Heart left ventricle (tissue), 13 donors: ENCODE measurements at regions not wholly inside any gene's neighbourhood (a gene's known extent, or its start where the extent isn't known, plus 50 kb on each side); places are given as distances from the start of the nearest gene placed in this dataset.
"Not testable (repeated sequence)": the region's sequence is repeated elsewhere in the genome, so short reads cannot be mapped to it uniquely, and the experiment has no call there.

ENCODE experiments used
- POLR2A ChIP-seq, 2 donors: fragments of 450-650 bp; IDR thresholded peaks; one replicate each; pipeline ENCODE4 v1.6.1; 2017; ENCODE audit warnings: antibody characterized with exemption in 2 of 2, mild to moderate bottlenecking in 2 of 2, moderate library complexity in 2 of 2
- TF ChIP-seq, protein P1 (sequence below), 12 donors: fragments of 200-600 bp; sonication (generic) in 4 of 12; IDR thresholded peaks; one replicate each; pipeline versions ENCODE4 v1.5.0 to v1.8.0; 2018 to 2022; ENCODE audit warnings: antibody characterized with exemption in 12 of 12, mild to moderate bottlenecking in 5 of 12
- donor health status: ischemic (EF 13 %, LVEDD 7.1; RV severe dilation, severe dysfunction).
- donor health status: DM: no; HTN: yes; CAD: no.
- donor health status: DM: no; HTN: no; CAD: no.
- donor health status: ischemic (EF 25% LVEDD 6.9; RV normal size, moderate dysfunction).
- donor health status: ischemic (EF 25% LVEDD 5.7; RV mildly dilated, moderate dysfunction).
- donor health status: ischemic (EF 35%, LVEDD 5.7; RV mildly dilated, moderate dysfunction).
- donor health status: nonischemic (EF 11% LVEDD 7.7; RV severe dilation, severe dysfunction).
- donor health status: DM: yes; HTN: yes; CAD: no.
- donor health status: PGD.
- donor health status: ischemic (EF 29% LVEDD 5.4; RV normal size, mild dysfunction).
- donor health status: nonischemic (EF 23%, LVEDD 6.1; RV moderate dilation, normal function).

- TF ChIP-seq, protein P1, sequence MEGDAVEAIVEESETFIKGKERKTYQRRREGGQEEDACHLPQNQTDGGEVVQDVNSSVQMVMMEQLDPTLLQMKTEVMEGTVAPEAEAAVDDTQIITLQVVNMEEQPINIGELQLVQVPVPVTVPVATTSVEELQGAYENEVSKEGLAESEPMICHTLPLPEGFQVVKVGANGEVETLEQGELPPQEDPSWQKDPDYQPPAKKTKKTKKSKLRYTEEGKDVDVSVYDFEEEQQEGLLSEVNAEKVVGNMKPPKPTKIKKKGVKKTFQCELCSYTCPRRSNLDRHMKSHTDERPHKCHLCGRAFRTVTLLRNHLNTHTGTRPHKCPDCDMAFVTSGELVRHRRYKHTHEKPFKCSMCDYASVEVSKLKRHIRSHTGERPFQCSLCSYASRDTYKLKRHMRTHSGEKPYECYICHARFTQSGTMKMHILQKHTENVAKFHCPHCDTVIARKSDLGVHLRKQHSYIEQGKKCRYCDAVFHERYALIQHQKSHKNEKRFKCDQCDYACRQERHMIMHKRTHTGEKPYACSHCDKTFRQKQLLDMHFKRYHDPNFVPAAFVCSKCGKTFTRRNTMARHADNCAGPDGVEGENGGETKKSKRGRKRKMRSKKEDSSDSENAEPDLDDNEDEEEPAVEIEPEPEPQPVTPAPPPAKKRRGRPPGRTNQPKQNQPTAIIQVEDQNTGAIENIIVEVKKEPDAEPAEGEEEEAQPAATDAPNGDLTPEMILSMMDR (IDR thresholded peaks at IDR 0.05): not testable (repeated sequence)
- not testable (repeated sequence) for TF ChIP-seq POLR2A (IDR thresholded peaks at IDR 0.05)
Observed at GRCh38 chr9:41802706-41803105, 326.5 kb downstream of the CNTNAP3B start.
